Tibial nerve (tissue), 4 donors: ENCODE measurements at regions not wholly inside any gene's neighbourhood (a gene's known extent, or its start where the extent isn't known, plus 50 kb on each side); places are given as distances from the start of the nearest gene placed in this dataset.
"Not testable (repeated sequence)": the region's sequence is repeated elsewhere in the genome, so short reads cannot be mapped to it uniquely, and the experiment has no call there.

ENCODE experiments used
- DNase-seq, 2 donors: peaks; one replicate each; pipeline ENCODE4 v3.0.0-alpha.2; 2019; ENCODE audit warnings: low spot score in 2 of 2
- H3K27ac ChIP-seq, 4 donors: fragments of 200-600 bp; sonication (generic) in 3 of 4; one replicate each; pipeline ENCODE4 v1.5.1; 2017 to 2019; ENCODE audit warnings: mild to moderate bottlenecking in 1 of 4
- H3K27me3 ChIP-seq, 2 donors: fragments of 200-600 bp; sonication (generic) in 1 of 2; one replicate each; pipeline versions ENCODE4 v1.5.1 to v1.6.0; 2017 to 2019
- H3K36me3 ChIP-seq, 3 donors: fragments of 200-600 bp; sonication (generic); one replicate each; pipeline ENCODE4 v1.5.1; 2018 to 2019
- H3K4me1 ChIP-seq, 4 donors: fragments of 200-600 bp; sonication (generic) in 3 of 4; one replicate each; pipeline ENCODE4 v1.5.1; 2017 to 2019
- H3K4me3 ChIP-seq, 4 donors: fragments of 200-600 bp; sonication (generic) in 3 of 4; one replicate each; pipeline ENCODE4 v1.5.1; 2017 to 2019; ENCODE audit warnings: mild to moderate bottlenecking in 1 of 4, moderate library complexity in 1 of 4
- H3K9me3 ChIP-seq, 4 donors: fragments of 200-600 bp; sonication (generic) in 3 of 4; one replicate each; pipeline ENCODE4 v1.5.1; 2017 to 2019
- EP300 ChIP-seq, 2 donors: sonication (generic); formaldehyde crosslinking; IDR thresholded peaks; one replicate each; pipeline ENCODE4 v1.6.1; 2017; ENCODE audit warnings: antibody characterized with exemption in 2 of 2, mild to moderate bottlenecking in 1 of 2
- POLR2A ChIP-seq, 2 donors: fragments of 450-650 bp; IDR thresholded peaks; one replicate each; pipeline ENCODE4 v1.6.1; 2017; ENCODE audit warnings: antibody characterized with exemption in 2 of 2, mild to moderate bottlenecking in 2 of 2, moderate library complexity in 2 of 2
- WGBS, 2 donors: methylation state at CpG; one replicate each; pipeline ENCODE4 v1.1.5; 2018; 5-methylcytosine and 5-hydroxymethylcytosine counted together
- TF ChIP-seq, protein P1 (sequence below), 5 experiments: fragments of 200-600 bp in 3 of 5; fragments of 450-650 bp in 2 of 5; sonication (generic) in 3 of 5; IDR thresholded peaks; one replicate each; pipeline ENCODE4 v1.5.1; 2016 to 2019; ENCODE audit warnings: antibody characterized with exemption in 5 of 5, mild to moderate bottlenecking in 3 of 5, moderate library complexity in 2 of 5

GRCh38 chr2:180694445-180695421 is 285.7 kb upstream of the UBE2E3 start:
- Histone ChIP-seq H3K27ac (no peak overlapping the region), H3K27me3 (no peaks in the 10 kb centered on the region), H3K4me3 (no peak overlapping the region), H3K36me3 (no peaks in the 10 kb centered on the region), H3K9me3 (no peaks in the 10 kb centered on the region), H3K4me1 (peaks cover 0 to 10% (median 0%) of the 10 kb centered on the region in 4 donors)
- WGBS, 2 donors, result 39 to 43% methylated on average over 5 of the region's 5 CpGs
- no peak for DNase-seq
- TF ChIP-seq POLR2A (IDR thresholded peaks at IDR 0.05) (no peak), EP300 (IDR thresholded peaks at IDR 0.05) (no peak)
- TF ChIP-seq, protein P1, sequence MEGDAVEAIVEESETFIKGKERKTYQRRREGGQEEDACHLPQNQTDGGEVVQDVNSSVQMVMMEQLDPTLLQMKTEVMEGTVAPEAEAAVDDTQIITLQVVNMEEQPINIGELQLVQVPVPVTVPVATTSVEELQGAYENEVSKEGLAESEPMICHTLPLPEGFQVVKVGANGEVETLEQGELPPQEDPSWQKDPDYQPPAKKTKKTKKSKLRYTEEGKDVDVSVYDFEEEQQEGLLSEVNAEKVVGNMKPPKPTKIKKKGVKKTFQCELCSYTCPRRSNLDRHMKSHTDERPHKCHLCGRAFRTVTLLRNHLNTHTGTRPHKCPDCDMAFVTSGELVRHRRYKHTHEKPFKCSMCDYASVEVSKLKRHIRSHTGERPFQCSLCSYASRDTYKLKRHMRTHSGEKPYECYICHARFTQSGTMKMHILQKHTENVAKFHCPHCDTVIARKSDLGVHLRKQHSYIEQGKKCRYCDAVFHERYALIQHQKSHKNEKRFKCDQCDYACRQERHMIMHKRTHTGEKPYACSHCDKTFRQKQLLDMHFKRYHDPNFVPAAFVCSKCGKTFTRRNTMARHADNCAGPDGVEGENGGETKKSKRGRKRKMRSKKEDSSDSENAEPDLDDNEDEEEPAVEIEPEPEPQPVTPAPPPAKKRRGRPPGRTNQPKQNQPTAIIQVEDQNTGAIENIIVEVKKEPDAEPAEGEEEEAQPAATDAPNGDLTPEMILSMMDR (IDR thresholded peaks at IDR 0.05), result no peak

- 93 to 97% methylated on average over 7 of the region's 7 CpGs for WGBS, 2 donors
Observed at GRCh38 chr2:180692322-180692721, 288.1 kb upstream of the UBE2E3 start.

DNA sequence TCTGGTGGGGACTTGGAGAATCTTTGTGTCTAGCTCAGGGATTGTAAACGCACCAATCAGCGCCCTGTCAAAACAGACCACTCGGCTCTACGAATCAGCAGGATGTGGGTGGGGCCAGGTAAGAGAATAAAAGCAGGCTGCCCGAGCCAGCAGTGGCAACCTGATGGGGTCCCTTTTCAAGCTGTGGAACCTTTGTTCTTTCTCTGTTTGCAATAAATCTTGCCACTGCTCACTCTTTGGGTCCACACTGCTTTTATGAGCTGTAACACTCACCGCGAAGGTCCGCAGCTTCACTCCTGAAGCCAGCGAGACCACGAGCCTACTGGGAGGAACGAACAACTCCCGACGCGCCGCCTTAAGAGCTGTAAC is 288.6 kb upstream of the UBE2E3 start:
- H3K27me3 ChIP-seq, H3K9me3 ChIP-seq, H3K4me3 ChIP-seq, DNase-seq, H3K36me3 ChIP-seq, H3K27ac ChIP-seq: not testable (repeated sequence)
- peaks cover 0 to 10% (median 0%) of the 10 kb centered on the region in 4 donors for H3K4me1 ChIP-seq
- WGBS, 2 donors, result 94 to 95% methylated on average over 15 of the region's 15 CpGs

More at GRCh38 chr2:180692322-180692721, 288.1 kb upstream of the UBE2E3 start:
- Histone ChIP-seq H3K9me3 (no peaks in the 10 kb centered on the region), H3K27ac (no peak overlapping the region), H3K36me3 (no peaks in the 10 kb centered on the region), H3K27me3 (no peaks in the 10 kb centered on the region), H3K4me3 (no peak overlapping the region), H3K4me1 (peaks cover 0 to 10% (median 0%) of the 10 kb centered on the region in 4 donors)
- TF ChIP-seq, protein P1 (IDR thresholded peaks at IDR 0.05), result no peak
- TF ChIP-seq EP300 (IDR thresholded peaks at IDR 0.05) (no peak), POLR2A (IDR thresholded peaks at IDR 0.05) (no peak)
- DNase-seq, result no peak

DNA sequence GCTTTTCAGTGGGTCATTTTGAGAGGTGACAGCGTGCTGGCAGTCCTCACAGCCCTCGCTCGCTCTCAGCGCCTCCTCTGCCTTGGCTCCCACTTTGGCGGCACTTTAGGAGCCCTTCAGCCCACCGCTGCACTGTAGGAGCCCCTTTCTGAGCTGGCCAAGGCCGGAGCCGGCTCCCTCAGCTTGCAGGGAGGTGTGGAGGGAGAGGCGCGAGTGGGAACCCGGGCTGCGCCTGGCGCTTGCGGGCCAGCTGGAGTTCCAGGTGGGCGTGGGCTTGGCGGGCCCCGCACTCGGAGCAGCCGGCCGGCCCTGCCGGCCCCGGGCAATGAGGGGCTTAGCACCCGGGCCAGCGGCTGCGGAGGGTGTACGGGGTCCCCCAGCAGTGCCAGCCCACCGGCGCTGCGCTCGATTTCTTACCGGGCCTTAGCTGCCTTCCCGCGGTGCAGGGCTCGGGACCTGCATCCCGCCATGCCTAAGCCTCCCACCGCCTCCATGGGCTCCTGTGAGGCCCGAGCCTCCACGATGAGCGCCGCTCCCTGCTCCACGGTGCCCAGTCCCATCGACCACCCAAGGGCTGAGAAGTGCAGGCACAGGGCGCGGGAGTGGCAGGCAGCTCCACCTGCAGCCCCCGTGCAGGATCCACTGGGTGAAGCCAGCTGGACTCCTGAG is 289.1 kb upstream of the UBE2E3 start:
- 95% methylated on average over 17 to 29 of the region's 45 CpGs for WGBS, 2 donors
- not testable (repeated sequence) for H3K27me3 ChIP-seq, DNase-seq, H3K4me3 ChIP-seq, H3K36me3 ChIP-seq, H3K27ac ChIP-seq, H3K9me3 ChIP-seq
- peaks cover 0 to 10% (median 0%) of the 10 kb centered on the region in 4 donors for H3K4me1 ChIP-seq

- no peak for TF ChIP-seq EP300 (IDR thresholded peaks at IDR 0.05)
- no peak for TF ChIP-seq POLR2A (IDR thresholded peaks at IDR 0.05)
- TF ChIP-seq, protein P1 (IDR thresholded peaks at IDR 0.05), result no peak
Observed at GRCh38 chr2:180690611-180691010, 289.8 kb upstream of the UBE2E3 start.

GRCh38 chr2:180682871-180683270 is 297.5 kb upstream of the UBE2E3 start:
- no peak overlapping the region for H3K27ac ChIP-seq
- no peaks in the 10 kb centered on the region for H3K36me3 ChIP-seq
- H3K4me1 ChIP-seq, result no peaks in the 10 kb centered on the region
- WGBS, 2 donors, result 45 to 53% methylated on average over 1 of the region's 1 CpG
- H3K9me3 ChIP-seq, result no peaks in the 10 kb centered on the region
- H3K27me3 ChIP-seq, result no peaks in the 10 kb centered on the region
- no peak for DNase-seq
- no peak overlapping the region for H3K4me3 ChIP-seq
- TF ChIP-seq POLR2A (IDR thresholded peaks at IDR 0.05) (no peak), EP300 (IDR thresholded peaks at IDR 0.05) (no peak)
- TF ChIP-seq, protein P1 (IDR thresholded peaks at IDR 0.05), result no peak

More at GRCh38 chr2:180690611-180691010, 289.8 kb upstream of the UBE2E3 start:
- Histone ChIP-seq H3K27ac (no peak overlapping the region), H3K27me3 (no peaks in the 10 kb centered on the region), H3K9me3 (no peaks in the 10 kb centered on the region), H3K36me3 (no peaks in the 10 kb centered on the region), H3K4me3 (no peak overlapping the region), H3K4me1 (peaks cover 0 to 8% (median 0%) of the 10 kb centered on the region in 4 donors)
- DNase-seq, result no peak
